ENCODE measurements at regions not wholly inside any gene's neighbourhood (a gene's known extent, or its start where the extent isn't known, plus 50 kb on each side); places are given as distances from the start of the nearest gene placed in this dataset.
"Not testable (repeated sequence)": the region's sequence is repeated elsewhere in the genome, so short reads cannot be mapped to it uniquely, and the experiment has no call there.

DNA sequence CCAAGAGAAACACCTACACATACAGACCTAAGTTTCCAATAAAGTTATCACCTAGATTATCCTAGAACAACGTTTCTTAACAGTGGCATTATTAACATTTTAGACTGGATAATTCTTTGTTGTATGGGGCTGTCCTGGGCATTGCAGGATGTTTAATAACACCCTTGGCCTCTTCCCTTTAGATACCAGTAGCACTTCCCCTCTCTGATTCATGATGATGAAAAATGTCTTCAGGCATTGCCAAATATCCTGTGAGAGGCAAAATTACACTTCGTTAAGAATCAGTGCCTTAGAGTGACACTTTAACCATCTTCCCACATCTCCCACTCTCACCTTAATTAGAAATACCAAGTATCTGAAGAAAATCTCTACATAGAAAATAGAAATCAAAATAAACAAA lies 352.6 kb downstream of the CGGBP1 start:
- no peak for DNase-seq

DNA sequence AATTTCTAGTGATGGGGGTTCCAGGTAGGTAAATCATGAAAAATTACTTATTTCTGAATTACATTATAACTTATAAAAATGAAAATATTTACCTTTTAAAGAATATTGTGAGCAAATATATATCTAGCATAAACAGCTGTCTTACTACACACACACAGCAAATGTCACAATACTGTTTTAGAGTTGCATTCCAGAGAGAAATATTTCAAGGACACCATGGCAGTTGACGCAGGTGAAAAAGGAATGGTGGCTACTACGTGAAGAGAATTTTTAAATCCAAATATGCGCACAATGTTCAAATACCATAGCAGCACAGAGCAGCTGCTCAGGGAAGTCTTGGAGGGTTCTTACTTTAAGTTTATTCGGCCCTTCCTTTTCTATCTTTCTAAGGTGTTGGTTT lies 356.2 kb downstream of the CGGBP1 start:
- no peak for DNase-seq

DNA sequence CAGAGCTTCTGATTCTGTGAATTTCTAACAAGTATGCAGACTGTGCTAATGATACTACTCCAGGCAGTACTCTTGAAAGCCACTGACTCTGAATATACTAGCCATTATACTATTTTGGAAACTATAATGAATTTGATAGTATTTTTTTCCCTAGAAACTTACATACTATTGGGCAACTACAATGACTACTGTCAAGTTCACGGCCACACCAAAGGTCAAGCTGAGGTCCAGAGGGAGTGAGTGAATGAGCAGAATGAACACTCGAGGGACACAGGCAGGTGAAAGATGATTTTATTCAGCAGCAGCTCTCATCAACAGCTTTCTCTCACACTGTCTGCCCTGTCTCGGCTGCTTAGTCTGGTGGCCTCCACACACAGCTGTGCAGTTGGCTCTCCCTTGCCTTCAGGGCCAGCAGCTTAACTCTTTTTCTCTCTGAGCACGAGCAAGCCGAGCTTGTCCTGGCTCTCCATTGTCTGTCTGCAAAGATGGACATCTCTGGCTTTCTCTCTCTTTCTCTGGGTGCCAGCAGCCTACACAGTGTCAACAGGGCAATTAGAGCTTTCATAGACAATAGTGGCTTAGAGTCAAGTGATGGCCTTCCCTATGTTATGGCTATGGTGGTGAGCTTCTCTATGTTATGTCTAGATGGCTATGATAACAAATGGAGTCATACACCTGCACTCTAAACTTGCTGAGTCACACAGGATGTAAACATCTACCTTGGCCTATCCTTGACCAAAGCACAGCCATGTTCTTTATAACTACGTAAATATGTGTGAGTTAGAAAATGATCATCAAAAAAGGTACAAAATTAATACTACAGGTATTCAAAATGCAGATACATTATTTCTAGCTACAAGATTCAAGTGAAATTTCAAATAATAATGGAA lies 362.4 kb downstream of the CGGBP1 start:
- no peak for DNase-seq

DNA sequence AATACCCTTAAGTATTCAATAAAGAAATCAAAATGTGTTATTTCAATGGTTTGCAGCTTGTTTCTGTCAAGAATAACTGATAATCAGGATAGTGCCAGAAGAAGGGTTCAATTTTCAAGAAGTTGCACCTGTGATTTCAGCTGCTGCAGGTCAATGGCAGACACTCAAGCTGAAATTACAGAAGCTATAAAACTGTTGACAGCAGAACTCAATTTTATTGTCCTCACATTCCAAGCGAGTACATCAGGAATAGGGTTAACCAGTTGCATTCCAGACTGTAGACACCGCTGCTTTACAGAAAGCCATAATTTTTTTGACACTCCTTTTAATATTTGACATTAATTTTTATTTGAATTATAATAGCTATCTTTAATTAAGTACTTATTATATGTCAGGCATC lies 364.1 kb downstream of the CGGBP1 start:
- no peak for DNase-seq

DNA sequence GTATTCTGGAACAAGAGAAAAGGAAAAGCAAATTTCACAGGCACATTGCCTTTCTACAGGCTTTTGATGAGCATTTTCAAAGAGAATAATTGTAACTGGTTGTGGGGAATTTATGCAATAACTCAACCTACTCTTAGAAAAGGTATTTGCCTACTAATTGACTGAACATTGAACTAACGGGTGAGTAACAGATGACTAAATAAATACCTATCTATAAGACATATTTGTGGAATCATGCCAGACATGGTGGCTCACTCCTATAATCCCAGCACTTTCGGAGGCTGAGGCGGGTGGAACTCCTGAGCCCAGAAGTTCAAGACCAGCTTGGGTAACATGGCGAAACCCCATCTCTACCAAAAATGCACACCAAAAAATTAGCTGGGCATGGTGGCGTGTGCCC lies 367.7 kb downstream of the CGGBP1 start:
- DNase-seq = no peak

DNA sequence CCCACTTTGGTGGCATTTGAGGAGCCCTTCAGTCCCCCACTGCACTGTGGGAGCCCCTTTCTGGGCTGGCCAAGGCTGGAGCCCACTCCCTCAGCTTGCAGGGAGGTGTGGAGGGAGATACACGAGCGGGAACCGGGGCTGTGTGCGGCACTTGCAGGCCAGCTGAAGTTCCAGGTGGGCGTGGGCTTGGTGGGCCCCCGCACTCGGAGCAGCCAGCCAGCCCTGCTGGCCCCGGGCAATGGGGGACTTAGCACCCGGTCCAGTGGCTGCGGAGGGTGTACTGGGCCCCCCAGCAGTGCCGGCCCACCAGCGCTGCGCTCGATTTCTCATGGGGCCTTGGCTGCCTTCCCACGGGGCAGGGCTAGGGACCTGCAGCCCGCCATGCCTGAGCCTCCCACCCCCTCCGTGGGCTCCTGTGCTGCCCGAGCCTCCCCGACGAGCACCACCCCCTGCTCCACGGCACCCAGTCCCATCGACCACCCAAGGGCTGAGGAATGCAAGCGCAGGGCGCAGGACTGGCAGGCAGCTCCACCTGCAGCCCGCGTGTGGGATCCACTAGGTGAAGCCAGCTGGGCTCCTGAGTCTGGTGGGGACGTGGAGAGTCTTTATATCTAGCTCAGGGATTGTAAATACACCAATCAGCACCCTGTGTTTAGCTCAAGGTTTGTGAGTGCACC lies 379.7 kb downstream of the CGGBP1 start:
- DNase-seq = not testable (repeated sequence)

DNA sequence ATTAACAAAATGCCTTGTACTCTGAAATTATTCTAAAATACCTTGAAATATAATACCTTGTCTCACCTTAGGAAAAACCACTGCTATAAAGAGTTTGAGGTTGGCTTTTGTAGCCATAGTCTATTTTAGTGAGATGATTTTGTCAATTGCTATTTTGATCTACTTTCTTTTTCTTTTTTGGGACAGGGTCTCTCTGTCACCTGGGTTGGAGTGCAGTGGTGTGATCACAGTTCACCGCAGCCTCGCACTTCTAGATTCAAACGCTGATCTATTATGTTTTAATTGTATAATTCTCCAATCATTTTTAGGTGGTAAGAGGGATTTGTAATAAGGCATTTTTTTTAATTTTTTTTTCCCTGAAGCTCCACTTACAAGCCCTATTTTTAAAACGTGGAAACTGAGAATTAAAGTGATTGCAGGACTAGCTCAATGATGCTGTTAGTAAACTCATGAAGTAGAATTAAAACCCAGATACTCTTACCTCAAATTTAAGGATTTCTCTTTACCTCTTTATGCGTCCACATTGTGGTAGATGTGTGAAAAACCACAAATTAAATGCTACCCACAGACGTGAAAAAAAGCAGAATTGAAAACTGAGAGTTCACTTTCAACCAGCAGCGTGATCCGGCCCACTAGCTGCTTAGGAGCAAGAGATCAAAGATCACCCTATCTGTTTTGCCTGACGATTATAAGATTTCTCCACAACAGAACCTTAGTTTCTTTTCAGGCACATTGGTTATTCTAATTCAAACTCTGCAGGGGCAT lies 384.2 kb downstream of the CGGBP1 start:
- no peak for DNase-seq

DNA sequence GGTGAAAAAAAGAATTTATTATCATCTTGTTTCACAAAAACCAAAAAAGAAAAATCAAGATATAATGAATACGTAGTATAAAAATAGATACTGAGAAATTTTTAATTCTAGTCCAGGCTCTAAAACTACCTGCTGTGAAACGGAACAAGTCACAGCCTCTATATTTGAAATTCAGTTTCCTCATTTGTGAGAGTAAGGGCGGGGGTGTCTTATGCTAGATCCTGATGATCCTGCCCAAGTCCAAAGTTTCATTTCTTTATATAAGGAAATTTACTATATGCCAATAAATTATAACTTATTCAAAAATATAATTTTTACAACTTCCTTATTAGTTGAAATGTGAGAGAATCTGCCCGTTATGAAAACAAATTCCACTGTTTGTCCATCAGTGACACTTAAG lies 385.7 kb downstream of the CGGBP1 start:
- DNase-seq = no peak

DNA sequence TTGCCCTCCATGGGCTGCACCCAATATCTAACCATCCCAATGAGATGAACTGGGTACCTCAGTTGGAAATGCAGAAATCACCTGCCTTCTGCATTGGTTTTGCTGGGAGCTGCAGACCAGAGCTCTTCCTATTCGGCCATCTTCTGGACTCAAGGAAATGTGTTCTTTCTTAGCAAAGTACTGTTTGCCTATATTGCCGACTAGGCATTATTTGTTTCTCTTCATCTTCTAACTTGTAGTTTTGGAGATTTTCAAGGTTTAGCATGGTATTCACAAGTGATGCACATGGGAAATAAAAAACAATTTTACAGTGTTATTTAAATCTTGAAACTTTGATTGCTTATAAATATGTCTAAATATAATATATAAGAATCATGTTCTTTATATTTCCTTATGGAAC lies 377.8 kb upstream of the POU1F1 start:
- DNase-seq = no peak

DNA sequence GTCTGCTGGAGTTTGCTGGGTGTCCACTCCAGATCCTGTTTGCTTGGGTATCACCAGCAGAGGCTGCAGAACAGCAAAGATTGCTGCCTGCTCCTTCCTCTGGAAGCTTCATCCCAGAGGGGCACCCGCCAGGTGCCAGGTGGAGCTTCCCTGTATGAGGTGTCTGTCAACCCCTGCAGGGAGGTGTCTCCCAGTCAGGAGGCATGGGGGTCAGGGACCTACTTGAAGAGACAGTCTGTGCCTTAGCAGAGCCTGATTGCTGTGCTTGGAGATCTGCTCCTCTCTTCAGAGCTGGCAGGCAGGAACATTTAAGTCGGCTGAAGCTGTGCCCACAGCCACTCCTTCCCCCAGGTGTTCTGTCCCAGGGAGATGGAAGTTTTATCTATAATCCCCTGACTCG lies 376.8 kb upstream of the POU1F1 start:
- DNase-seq = not testable (repeated sequence)

DNA sequence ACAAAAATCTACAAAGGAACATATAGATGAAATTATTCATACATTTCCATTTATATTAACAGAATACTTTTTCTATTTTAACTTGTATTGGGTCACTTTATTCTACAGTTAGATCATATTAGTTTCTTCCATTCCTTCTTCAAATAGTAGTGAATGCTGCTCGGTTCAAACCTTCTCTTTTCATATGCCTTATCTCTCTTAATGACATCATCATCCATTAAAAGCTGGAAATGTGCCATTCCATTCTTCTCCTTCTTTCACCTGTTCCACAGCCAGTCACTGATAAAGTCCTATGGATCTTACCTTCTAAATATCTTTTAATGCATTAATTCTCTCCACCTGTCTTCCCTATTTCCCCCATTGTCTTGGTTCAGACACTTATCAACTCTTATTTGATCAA lies 358.0 kb upstream of the POU1F1 start:
- DNase-seq = no peak

DNA sequence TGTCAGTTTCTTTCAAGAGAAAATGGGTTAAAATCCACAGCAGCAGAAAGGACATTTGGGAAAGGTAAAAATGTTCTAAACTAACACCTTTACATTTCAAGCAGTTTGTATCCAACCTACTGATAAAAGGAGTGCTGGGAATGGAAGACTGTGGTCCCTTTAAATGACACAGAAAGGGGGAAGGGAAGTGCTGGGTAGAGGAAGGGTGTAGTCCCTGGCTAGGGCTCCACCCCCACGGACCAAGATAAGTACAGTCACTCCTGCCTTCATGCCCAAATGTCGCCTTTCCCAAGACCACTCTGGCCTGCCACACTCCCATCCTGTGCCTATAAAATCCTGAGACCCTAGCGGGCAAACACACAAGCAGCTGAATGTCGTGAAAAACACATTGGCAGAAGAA lies 350.9 kb upstream of the POU1F1 start:
- DNase-seq = no peak

DNA sequence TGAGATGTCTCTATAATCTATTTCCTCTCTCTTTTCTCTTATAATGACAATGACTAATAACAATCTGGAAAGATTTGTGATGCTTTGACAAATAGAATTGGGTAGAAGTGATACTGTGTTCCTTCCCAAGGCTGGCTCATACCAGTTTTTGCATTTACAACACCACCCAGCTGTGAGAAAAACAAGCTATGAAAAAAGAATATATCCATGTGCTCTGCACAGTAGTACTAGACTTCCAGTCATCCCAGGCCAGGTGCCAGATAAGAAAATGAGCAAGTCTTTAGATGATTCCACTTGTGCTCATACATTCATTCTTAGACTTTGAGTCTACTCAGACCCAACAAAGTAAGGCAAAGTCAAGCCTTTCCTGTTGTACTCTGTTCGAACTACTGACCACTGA lies 350.2 kb upstream of the POU1F1 start:
- DNase-seq = no peak

DNA sequence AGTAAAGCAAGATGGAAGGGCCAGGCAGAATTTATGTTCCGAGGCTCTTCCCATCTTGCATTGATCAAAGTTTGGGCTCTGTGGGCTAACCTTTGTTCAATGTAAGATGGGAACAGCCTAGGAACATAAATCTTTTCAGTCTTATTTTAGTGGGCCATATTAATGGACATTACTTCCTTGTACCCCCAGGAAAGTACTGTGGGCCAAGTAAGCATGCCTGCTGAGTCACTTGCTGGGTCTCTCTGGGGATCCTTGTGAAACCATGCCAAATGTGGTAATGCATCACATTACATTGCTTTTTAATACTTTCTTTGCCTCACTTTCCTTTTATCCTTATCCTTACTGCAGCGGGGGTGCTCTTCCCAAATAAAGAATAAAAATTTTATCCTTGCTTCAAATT lies 349.5 kb upstream of the POU1F1 start:
- DNase-seq = no peak

DNA sequence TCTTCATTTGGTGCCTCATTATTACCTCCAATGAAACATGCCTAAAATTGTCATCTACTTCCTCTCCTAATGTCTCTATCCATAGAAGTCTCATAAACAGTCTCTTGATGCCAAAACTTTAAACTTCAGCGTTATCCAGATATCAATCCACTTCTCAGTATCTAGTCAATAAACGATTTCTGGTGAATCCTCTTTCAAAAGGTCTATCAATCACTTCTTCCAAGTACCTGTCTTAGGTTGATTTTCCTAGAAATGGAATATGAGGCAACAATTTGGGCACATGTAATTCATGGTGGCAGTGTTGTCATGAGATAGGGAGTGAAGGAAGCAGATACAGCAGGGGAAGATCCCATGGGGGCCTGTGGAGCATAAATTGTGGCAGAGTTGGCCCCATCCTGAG lies 348.5 kb upstream of the POU1F1 start:
- DNase-seq = no peak

DNA sequence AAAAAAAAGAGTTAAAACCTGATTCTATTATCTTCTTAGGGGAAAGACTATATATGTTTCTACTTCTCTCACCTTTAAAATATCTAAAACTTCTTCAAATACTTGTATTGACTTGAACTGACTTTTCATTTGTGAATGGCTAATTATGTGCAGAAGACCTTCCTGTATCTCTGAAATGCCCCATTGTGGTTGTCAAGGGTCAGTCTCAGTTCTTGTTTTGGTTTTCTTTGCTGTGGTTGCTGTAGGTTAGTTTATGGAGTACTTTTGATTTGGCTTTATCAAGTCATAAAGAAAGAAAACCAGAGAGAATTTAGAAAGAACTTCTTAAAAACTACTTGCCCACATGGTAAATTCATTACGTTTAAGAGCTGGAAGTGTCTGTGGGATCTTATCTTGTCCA lies 345.3 kb upstream of the POU1F1 start:
- no peak for DNase-seq

DNA sequence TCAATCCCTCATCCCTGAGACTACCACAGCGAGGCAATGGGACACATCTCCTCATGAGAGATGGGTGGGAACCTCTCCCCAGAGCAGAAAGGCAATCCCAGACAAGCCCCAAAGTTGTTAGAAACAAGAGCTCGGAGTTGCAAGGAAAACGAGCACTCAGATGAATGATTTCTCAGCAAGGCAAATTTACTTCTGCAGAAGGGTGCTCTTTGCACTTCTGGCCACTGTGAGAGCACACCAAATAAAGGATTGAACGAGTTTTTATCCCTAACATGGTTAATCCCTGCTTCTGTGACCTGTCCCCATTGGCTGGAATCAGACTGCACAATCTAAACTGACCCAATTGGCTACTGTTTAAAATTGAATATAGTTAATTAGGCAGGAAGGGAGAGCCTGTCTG lies 339.1 kb upstream of the POU1F1 start:
- no peak for DNase-seq

DNA sequence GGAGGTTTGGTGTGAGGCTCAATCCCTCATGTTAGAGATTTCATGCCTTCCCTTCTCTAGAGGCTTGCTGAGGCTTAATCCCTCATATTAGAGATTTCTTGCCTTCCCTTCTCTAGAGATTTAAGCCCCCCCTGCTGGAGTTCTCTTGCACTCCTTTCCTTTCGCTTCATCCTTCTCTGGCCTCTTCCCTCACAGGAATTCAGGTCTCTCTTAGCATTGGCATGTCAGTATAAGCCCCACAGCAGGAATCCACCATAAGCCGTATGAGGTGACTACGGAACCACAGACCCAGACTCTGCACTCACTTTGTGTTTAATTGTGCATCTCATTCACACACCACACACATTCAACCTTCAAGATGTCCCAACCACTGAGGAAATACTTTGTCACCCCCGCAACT lies 338.6 kb upstream of the POU1F1 start:
- no peak for DNase-seq

DNA sequence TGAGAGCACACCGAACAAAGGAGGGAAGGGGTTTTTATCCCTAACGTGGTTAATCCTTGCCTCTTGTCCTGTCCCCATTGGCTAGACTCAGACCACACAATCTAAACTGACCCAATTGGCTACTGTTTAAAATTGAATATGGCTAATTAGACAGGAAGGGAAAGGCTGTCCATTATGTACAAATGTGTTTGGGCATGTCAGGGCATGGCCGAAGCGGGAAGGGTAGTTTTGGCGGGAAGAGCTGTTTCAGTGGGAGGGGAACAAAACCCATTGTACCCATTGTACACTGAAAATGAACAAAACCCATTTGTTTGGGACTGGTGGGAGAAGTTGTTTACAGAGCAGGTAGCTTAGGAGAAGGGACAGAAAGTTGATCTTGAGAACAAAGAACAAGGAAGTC lies 330.9 kb upstream of the POU1F1 start:
- DNase-seq = no peak

DNA sequence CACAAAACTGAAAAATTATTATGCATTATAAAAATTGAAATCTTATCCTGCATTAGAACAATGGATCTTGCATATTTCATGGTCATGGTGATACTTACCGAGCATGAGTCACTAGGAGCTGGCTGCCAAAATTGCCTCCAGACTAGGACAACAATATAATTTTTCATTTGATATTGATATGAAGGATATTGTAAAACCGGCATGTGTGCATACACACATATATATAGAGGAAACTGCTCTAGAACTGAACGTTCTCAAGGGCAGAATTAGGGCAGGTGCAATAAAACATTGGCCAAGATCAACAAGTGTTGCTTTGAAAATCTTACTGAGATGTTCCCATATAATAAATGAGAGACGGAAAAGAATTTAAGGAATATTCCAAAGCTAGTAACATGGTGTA lies 319.4 kb upstream of the POU1F1 start:
- DNase-seq = no peak

DNA sequence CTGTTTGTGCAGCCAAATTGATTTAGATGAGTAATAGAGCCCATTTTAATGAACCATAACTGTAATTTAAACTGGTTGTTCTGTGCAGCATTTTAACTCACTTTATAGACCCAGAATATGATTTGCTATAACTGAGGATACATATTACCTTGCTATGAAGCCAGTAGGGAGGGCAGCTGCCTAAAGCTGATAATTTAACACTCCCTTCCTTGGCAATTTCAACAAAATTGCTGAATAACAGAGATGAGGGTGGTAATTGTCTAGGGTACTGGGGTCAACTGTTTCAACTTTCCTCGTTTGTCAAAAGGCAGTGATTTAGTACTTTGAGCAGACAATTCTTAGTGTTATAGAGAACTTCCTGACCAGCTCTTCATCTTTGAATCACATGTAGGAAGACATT lies 304.9 kb upstream of the POU1F1 start:
- no peak for DNase-seq

DNA sequence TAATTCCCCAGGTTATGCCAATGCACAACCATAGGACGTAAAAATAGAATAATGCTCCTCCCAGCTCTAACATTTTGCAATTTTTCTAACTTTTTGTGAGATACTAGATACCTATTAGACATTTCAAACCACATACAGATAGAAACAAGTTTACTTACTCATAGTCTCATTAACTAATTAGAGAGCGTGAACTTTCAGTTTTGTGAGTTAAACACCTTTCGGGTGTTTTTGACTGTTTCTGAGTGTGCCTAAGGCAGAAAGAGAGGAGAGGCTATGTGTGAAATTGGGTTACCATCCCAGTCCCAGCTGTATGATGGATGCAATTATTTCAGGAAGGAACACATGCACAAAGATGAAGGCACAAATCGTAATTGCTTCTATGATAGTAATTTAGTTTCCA lies 300.4 kb upstream of the POU1F1 start:
- no peak for DNase-seq

DNA sequence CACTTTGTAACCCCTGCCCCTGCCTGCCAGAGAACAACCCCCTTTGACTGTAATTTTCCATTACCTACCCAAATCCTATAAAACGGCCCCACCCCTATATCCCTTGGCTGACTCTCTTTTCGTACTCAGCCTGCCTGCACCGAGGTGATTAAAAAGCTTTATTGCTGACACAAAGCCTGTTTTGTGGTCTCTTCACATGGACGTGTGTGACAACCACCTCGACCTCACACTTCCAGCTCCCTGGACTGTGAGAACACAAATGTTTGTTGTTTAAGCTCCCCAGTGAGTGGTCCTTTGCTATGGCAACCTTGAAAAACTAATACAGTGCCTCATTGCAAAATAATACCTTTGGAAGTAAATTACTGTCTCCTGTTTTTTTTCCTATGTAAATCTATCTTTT lies 299.2 kb upstream of the POU1F1 start:
- no peak for DNase-seq

DNA sequence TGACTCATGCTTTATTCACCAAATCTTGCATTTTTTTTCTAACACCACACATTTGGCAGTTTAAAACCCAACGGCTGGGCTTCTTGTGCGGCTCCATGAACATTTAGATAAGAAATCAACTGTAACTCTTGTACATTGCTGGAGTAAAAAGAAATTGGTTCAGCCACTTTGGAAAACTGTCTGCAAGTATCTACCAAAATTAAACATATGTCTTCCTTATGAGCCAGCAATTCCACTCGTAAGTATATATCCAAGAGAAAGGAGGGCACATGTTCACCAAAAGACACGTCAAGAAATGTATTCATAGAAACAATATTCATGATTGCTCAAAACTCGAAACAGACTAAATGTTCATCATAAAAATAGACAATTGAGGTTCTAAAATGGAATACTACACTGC lies 291.9 kb upstream of the POU1F1 start:
- no peak for DNase-seq
